Kasumi-1 (cell line): ENCODE measurements at regions not wholly inside any gene's neighbourhood (a gene's known extent, or its start where the extent isn't known, plus 50 kb on each side); places are given as distances from the start of the nearest gene placed in this dataset.

Source experiments
- DNase-seq, 2 experiments: peaks; one replicate each; lab custom pipeline; 2025; lab: John Stamatoyannopoulos, UW

- no peak for DNase-seq
Measured at GRCh38 chr6:138550346-138550767, 51.1 kb upstream of the NHSL1 start.

GRCh38 chr6:138554146-138554545 is 54.9 kb upstream of the NHSL1 start:
- no peak for DNase-seq

DNA sequence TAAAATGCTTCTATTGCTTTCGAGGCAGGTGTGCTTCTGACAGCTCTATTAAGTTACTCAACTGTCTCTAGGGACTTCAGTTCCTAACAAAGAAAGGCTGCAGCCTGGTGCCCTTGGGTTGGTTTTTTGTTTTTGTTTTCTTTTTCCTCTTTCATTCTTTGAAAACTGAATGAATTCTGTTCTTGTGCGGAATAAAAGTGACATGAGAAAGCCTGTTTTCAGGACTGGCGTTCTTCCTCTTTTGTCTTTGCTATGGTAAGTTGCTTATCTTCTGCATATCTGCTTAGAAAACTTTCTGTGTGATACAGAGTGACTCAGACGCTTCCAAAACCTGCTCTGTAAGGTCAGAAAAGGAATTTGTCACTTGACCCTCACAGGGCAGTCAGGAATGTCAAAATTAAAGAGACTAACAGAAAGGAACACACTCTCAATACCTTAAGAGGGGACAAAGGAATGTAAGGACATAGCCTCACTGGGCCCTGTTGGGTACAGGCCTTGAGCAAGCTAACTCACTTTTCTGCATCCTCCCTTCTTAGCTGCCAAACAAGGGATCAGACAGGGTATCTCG is 56.2 kb upstream of the NHSL1 start:
- no peak for DNase-seq

GRCh38 chr6:138557147-138557546 is 57.9 kb upstream of the NHSL1 start:
- no peak for DNase-seq

GRCh38 chr6:138559143-138559542 is 59.8 kb upstream of the NHSL1 start:
- DNase-seq, result no peak

DNA sequence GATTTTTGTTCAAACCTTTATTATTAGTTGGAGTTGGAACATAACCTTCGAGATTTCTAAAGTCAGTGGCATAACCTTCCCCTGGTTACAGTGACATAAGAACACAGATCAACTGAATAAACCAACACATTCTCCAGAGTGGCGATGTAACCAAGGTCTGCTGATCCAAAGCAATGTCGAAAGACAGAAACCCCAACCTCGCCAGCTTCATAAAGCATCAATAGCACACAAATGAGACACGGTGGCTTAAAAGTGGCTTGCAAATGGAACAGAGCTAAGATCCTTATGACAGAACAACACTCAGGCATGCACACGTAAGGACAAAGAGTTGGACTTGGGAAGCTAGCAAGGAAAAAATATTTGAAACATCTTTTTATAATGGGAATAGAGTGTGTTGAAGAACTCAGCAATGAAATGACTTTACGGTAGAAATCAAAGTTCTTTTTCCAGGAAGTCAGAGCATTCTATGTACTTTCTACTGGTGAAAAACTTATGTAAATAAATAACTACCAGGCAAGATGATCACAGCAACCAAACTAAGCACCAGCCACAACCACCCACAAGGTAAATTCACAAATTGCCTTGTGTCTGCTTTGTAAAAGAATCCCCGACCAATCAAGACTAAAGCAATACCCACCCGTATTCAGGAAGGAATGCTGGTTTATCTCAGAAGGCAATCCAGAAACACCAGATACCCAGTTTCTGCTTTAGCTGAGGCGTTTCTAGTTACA is 61.0 kb upstream of the NHSL1 start:
- DNase-seq, result no peak

GRCh38 chr6:138562691-138563090 is 63.4 kb upstream of the NHSL1 start:
- no peak for DNase-seq

GRCh38 chr6:138563231-138563630 is 63.9 kb upstream of the NHSL1 start:
- DNase-seq, result no peak

- no peak for DNase-seq
Measured at GRCh38 chr6:138563650-138564049, 64.4 kb upstream of the NHSL1 start.

- no peak for DNase-seq
Measured at GRCh38 chr6:138564170-138564721, 65.0 kb upstream of the NHSL1 start.

GRCh38 chr6:138567052-138567451 is 67.8 kb upstream of the NHSL1 start:
- no peak for DNase-seq

- DNase-seq, result no peak
Measured at GRCh38 chr6:138568997-138569396, 69.7 kb upstream of the NHSL1 start.

DNA sequence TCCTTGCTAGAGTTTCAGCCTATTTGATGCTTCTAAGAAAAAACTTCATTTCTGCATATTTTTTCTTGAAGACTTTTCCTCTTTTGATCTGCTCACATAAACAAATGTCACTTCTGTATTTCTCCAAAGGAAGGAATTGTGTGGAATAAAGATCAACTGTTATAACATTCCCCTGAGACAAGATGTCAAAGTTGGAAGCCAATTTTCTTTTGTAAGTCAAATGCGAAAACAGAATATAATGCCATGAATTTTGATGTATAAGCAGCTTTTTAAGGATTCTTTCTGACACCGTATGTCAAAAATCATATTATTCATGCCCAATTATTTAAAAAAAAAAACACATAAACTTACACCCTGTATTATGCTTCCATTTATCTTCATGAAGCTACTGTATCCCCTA is 70.3 kb upstream of the NHSL1 start:
- no peak for DNase-seq

DNA sequence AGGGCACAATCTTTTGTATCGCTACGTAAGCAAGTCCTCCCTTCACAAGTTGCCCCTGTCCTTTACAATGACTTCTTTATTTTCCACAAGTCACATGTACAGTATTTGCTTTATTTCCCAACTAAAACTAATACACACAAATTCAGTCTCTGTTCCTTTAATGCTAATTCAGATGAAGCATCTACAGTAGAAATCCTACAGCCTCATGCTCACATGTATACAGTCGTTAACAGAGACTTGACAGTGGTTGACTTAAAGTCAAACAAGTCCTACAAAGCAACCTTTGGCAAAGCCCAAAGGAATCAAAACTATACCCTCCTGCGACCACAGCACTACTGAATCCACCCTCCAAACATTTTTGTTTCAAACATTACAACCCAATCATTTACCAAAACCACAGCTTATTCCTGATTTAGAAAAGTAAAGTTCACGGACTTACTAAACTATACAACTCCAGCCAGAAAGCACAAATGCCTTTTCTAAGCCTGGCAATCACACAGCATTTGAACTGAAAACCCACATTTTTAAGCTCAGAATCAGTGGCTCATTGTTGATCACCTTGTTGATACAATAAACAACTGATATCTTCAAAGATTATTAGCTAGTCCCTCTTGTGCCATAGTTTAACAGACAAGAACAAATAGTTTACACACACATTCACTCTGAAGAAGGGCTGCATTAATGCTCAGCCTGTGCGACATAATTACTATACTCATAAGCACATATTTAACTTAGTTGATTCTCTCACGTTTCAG is 70.9 kb upstream of the NHSL1 start:
- DNase-seq, result no peak

DNA sequence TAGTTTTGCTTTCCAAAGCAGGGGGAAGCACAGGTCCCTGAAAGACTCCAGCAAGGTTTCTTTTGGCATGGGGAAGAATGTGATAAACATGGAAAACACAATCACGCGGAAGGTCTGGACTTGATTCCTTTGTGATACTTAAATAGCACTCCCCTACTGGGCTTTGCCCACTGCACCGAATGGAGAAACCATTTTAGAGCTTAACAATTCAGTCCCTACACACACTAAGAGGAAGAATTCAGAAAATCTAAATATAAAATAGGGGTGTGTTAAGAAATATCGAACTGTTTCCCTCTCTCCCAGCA is 71.4 kb upstream of the NHSL1 start:
- DNase-seq, result no peak

GRCh38 chr6:138571181-138571580 is 71.9 kb upstream of the NHSL1 start:
- DNase-seq, result no peak

DNA sequence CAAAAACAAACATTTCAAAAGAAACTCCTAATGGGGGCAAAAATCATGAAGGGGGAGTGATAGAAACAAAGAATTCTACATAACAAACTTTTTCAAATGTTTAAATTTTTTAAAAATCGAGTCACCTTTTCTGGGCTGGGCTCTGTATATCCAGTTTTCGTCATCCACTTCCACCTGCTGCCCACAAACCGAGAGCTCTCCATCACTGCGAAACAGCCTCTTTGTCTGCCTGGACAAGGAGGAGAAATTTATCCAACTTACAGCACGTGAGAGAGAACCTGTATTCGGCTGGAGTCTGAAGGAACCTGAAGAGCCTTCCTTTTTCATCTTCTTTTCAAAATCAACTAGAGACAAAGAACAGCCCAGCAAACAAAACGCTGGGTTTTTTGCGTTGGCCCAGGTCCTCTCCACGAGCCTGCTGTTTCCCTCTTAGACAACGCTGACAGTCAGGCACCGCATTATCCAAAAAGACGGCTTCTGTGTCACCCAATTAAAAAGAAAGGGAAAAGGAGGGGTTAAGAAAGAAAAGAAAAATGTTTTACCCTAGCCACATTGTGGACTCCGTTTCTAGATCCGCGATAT is 72.4 kb upstream of the NHSL1 start:
- DNase-seq, result no peak

DNA sequence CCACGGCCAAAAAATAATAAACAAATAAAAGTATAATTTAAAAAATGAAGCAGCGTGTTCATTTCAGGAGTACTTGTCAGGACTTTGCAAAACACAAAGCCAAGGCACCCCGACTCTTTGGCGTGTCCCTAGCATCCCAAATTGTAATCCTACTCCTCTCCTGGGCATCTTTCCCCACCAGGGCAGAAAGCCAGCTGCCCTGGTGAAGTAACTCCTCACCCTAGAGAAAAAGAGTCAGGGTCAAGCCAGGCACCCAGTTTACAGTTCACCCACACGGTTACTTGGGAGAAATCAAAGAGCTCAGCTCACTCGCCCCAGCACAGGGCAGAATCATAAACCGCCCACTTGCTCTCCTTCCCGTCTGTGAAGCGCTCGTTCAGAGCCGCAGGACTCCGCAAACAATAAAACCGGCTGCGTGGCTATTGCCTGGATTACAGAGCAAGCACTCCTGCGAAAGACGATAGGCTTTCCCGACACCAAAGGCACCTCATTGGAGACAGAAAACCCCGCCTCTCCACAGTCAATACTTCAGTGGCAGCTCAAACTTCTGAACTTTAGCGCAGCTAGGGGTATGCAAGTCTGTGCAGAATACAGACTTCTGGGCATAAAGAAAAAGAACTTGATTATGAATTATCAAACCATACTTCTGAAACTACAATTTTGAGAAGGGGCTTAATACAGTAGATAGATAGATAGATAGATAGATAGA is 73.0 kb upstream of the NHSL1 start:
- DNase-seq, result no peak

DNA sequence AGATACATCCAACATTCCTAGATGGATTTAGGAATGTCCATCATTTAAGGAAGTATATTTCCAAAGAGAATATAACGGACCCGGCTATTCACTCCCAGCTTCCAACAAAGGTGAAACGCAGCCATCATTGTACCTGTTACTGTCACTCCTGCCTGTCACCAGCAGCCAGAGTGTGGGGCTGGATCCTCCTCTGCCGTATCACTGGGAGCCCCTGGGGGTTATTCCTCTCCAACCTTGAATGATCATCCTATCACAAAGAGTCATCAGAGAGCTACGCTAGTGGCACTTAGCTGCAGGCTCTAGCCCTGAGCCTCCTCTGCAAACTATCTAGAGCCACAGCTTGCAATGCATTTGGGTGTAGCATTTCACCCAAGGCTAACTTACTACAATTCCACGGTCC is 73.6 kb upstream of the NHSL1 start:
- no peak for DNase-seq

GRCh38 chr6:138575257-138575656 is 76.0 kb upstream of the NHSL1 start:
- no peak for DNase-seq

DNA sequence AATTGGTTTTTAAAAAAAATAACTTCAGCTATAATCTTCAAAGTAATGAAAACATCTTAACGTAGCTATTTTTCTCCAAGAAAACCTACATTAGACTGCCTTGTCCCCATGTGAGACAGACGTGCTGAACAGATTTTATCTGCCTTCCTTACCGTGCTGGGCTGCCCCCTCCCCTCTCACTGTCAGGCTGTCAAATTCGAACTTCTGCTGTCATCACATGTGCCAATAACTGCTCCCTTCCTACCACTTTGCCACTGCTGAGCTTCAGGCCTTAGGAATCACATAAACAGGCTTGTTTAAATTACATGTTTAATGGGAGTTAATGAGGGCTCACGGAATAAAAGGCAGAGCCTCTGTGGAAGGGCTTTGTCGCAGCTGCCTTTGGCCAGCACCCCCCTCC is 77.0 kb upstream of the NHSL1 start:
- DNase-seq, result no peak
